ENCODE measurements at regions not wholly inside any gene's neighbourhood (a gene's known extent, or its start where the extent isn't known, plus 50 kb on each side); places are given as distances from the start of the nearest gene placed in this dataset.
"Not testable (repeated sequence)": the region's sequence is repeated elsewhere in the genome, so short reads cannot be mapped to it uniquely, and the experiment has no call there.

GRCh38 chr13:44887515-44887914, 101.8 kb downstream of the NUFIP1 start:
- DNase-seq (ENCODE audit: low read depth in 2 of 2) = no peak

- no peak for DNase-seq (ENCODE audit: low read depth in 2 of 2)
Observed at GRCh38 chr13:44884076-44884729, 105.1 kb downstream of the NUFIP1 start.

GRCh38 chr13:44879452-44880058, 109.7 kb downstream of the NUFIP1 start:
- DNase-seq (ENCODE audit: low read depth in 2 of 2) = no peak

- DNase-seq (ENCODE audit: low read depth in 2 of 2) = peak in 1 of 2 donors; percentile 7
Observed at GRCh38 chr13:44876782-44877324, 112.4 kb downstream of the NUFIP1 start.

- DNase-seq (ENCODE audit: low read depth in 2 of 2) = no peak
Observed at GRCh38 chr13:44874886-44875630, 114.2 kb downstream of the NUFIP1 start.

- DNase-seq (ENCODE audit: low read depth in 2 of 2) = no peak
Observed at GRCh38 chr13:44874176-44874575, 115.1 kb downstream of the NUFIP1 start.

- DNase-seq (ENCODE audit: low read depth in 2 of 2) = no peak
Observed at GRCh38 chr13:44873461-44873860, 115.8 kb downstream of the NUFIP1 start.

- DNase-seq (ENCODE audit: low read depth in 2 of 2) = no peak
Observed at GRCh38 chr13:44872751-44873150, 116.5 kb downstream of the NUFIP1 start.

- no peak for DNase-seq (ENCODE audit: low read depth in 2 of 2)
Observed at GRCh38 chr13:44870456-44870929, 118.8 kb downstream of the NUFIP1 start.

GRCh38 chr13:44869167-44869566, 120.1 kb downstream of the NUFIP1 start:
- no peak for DNase-seq (ENCODE audit: low read depth in 2 of 2)

- DNase-seq (ENCODE audit: low read depth in 2 of 2) = no peak
Observed at GRCh38 chr13:44868397-44868796, 120.9 kb downstream of the NUFIP1 start.

GRCh38 chr13:44867825-44868224, 121.4 kb downstream of the NUFIP1 start:
- DNase-seq (ENCODE audit: low read depth in 2 of 2) = no peak

GRCh38 chr13:44866411-44866911, 122.8 kb downstream of the NUFIP1 start:
- no peak for DNase-seq (ENCODE audit: low read depth in 2 of 2)

- no peak for DNase-seq (ENCODE audit: low read depth in 2 of 2)
Observed at GRCh38 chr13:44865722-44866410, 123.4 kb downstream of the NUFIP1 start.

- DNase-seq (ENCODE audit: low read depth in 2 of 2) = not testable (repeated sequence)
Observed at GRCh38 chr13:44863641-44864040, 125.6 kb downstream of the NUFIP1 start.

GRCh38 chr13:44860454-44860853, 128.8 kb downstream of the NUFIP1 start:
- no peak for DNase-seq (ENCODE audit: low read depth in 2 of 2)

GRCh38 chr13:44857736-44858135, 131.5 kb downstream of the NUFIP1 start:
- DNase-seq (ENCODE audit: low read depth in 2 of 2) = no peak

- no peak for DNase-seq (ENCODE audit: low read depth in 2 of 2)
Observed at GRCh38 chr13:44857061-44857460, 132.2 kb downstream of the NUFIP1 start.

GRCh38 chr13:44855860-44856259, 133.4 kb downstream of the NUFIP1 start:
- DNase-seq (ENCODE audit: low read depth in 2 of 2) = no peak

- no peak for DNase-seq (ENCODE audit: low read depth in 2 of 2)
Observed at GRCh38 chr13:44854313-44855060, 134.8 kb downstream of the NUFIP1 start.

- DNase-seq (ENCODE audit: low read depth in 2 of 2) = no peak
Observed at GRCh38 chr13:44853641-44854040, 135.6 kb downstream of the NUFIP1 start.

Measured in stimulated activated CD4-positive, alpha-beta T cell treated with anti-CD3 and anti-CD28 coated beads, Interleukin-4, amount 100 ng/mL, for 48 hours (primary cell).